ENCODE measurements at regions not wholly inside any gene's neighbourhood (a gene's known extent, or its start where the extent isn't known, plus 50 kb on each side); places are given as distances from the start of the nearest gene placed in this dataset.

DNA sequence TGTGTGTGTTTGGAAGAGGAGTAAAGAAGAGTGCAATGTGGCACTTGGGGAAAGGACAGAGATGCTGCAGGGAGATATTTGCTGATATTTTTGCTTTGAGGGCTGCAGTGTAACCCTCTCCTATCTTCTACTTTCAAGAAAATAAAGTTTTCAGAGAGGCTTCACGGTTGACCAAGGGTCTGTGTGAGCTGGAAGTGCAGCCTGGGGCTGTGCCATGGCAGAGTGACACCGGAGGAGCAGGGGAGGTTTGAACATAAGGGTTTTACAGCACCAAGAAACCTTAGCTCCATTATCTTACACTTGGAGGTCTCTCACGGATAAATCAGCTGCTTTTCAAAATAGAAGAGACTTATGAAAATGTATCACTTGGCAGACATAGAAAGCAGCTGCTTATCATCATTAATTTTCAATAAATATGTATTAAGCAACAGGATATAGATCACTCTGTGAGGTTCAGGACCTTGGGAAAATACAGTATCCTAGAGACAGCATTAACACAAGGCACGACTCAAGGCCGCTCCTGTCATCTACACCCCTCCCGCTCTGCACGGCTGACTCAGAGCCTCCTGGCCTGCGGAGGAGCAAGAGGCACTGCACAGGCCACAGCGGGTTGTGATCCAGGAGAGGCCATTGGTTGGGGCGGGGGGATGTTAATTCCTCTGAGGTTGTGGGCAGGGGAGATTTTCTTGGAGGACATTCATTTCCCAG is 127.8 kb downstream of the COPS8 start:
- H3K27ac Mint-ChIP-seq (ENCODE audit: unreplicated experiment), result no peak overlapping the region
- H3K27me3 Mint-ChIP-seq (ENCODE audit: unreplicated experiment), result no peaks in the 10 kb centered on the region
- no peaks in the 10 kb centered on the region for H3K4me1 Mint-ChIP-seq (ENCODE audit: unreplicated experiment)
- H3K36me3 Mint-ChIP-seq (ENCODE audit: low read depth, unreplicated experiment), result no peaks in the 10 kb centered on the region
- DNase-seq (ENCODE audit: low spot score), result no peak
- no peaks in the 10 kb centered on the region for H3K9me3 Mint-ChIP-seq (ENCODE audit: unreplicated experiment)
- TF ChIP-seq, protein P1, sequence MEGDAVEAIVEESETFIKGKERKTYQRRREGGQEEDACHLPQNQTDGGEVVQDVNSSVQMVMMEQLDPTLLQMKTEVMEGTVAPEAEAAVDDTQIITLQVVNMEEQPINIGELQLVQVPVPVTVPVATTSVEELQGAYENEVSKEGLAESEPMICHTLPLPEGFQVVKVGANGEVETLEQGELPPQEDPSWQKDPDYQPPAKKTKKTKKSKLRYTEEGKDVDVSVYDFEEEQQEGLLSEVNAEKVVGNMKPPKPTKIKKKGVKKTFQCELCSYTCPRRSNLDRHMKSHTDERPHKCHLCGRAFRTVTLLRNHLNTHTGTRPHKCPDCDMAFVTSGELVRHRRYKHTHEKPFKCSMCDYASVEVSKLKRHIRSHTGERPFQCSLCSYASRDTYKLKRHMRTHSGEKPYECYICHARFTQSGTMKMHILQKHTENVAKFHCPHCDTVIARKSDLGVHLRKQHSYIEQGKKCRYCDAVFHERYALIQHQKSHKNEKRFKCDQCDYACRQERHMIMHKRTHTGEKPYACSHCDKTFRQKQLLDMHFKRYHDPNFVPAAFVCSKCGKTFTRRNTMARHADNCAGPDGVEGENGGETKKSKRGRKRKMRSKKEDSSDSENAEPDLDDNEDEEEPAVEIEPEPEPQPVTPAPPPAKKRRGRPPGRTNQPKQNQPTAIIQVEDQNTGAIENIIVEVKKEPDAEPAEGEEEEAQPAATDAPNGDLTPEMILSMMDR (IDR thresholded peaks at IDR 0.05; ENCODE audit: unreplicated experiment), result no peak
- no peak overlapping the region for H3K4me3 Mint-ChIP-seq (ENCODE audit: unreplicated experiment)

DNA sequence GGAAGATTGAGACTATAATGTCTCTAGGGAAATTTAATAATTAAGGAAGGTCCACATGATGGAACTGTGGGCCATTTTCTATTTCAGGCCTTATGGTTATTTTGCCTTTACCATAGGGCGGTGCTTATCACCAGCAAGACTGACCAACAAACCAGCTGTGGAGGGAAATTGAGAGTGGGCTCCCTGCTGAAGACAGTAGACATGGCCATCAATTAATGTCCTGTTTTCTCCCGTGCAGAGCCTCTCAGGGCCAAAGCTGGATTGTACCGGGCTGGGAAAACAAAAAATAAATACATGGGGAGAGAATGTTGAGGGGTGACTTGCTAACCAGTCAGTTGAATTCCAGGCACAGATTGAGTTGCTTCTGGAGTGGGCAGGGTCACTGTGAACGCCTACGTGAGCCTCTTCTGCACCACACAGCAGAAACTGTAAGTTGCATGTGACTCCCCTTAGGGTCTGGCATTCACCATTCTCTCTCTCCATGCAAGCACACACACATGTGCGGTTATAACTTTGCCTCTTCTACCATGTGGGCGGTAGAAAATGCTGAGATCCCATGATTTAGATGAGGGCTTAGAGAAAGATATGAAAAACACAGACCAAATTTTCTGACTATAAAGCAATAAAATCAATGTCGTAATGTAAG is 128.5 kb downstream of the COPS8 start:
- Mint-ChIP-seq H3K4me1 (ENCODE audit: unreplicated experiment) (no peaks in the 10 kb centered on the region), H3K27me3 (ENCODE audit: unreplicated experiment) (no peaks in the 10 kb centered on the region), H3K36me3 (ENCODE audit: low read depth, unreplicated experiment) (no peaks in the 10 kb centered on the region), H3K27ac (ENCODE audit: unreplicated experiment) (no peak overlapping the region), H3K9me3 (ENCODE audit: unreplicated experiment) (no peaks in the 10 kb centered on the region), H3K4me3 (ENCODE audit: unreplicated experiment) (no peak overlapping the region)
- no peak for DNase-seq (ENCODE audit: low spot score)
- TF ChIP-seq, protein P1 (IDR thresholded peaks at IDR 0.05; ENCODE audit: unreplicated experiment), result no peak

- H3K4me1 Mint-ChIP-seq (ENCODE audit: unreplicated experiment), result no peaks in the 10 kb centered on the region
- TF ChIP-seq, protein P1 (IDR thresholded peaks at IDR 0.05; ENCODE audit: unreplicated experiment), result no peak
- no peak for DNase-seq (ENCODE audit: low spot score)
- H3K9me3 Mint-ChIP-seq (ENCODE audit: unreplicated experiment), result no peaks in the 10 kb centered on the region
- H3K27me3 Mint-ChIP-seq (ENCODE audit: unreplicated experiment), result no peaks in the 10 kb centered on the region
- H3K27ac Mint-ChIP-seq (ENCODE audit: unreplicated experiment), result no peak overlapping the region
- H3K4me3 Mint-ChIP-seq (ENCODE audit: unreplicated experiment), result no peak overlapping the region
- H3K36me3 Mint-ChIP-seq (ENCODE audit: low read depth, unreplicated experiment), result no peaks in the 10 kb centered on the region
Measured at GRCh38 chr2:237214963-237215362, 129.3 kb downstream of the COPS8 start.

DNA sequence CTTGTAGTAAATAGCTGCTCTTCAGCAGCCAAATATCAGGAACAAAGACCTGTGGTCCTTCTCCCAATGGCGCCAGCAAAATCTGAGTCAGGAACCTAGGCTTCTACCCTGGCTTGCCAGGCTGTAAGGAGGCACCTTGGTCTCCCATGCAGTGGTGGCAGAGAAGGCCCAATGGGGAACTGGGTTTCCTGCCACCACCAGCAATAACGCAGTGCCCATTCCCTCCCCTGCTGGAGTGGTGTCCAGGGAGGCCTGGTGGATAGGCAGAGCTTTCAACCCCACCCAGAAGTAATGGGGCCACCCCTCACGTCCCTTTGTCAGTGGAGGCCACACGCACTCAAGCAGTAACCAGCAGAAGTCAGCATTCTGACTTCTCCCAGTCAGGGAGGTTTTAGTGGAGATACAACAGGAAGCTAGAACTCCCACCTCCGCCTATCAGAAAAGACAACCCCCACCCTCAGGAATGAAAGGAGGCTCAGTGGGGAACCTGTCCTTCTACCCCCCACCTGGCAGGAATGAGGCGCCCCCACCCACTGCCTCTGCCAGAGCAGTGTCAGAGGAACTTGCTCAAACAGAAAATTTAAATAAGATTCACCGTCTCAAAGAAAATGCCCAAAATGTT is 132.4 kb downstream of the COPS8 start:
- no peaks in the 10 kb centered on the region for H3K4me1 Mint-ChIP-seq (ENCODE audit: unreplicated experiment)
- H3K27me3 Mint-ChIP-seq (ENCODE audit: unreplicated experiment), result no peaks in the 10 kb centered on the region
- H3K36me3 Mint-ChIP-seq (ENCODE audit: low read depth, unreplicated experiment), result no peaks in the 10 kb centered on the region
- no peaks in the 10 kb centered on the region for H3K9me3 Mint-ChIP-seq (ENCODE audit: unreplicated experiment)
- no peak for DNase-seq (ENCODE audit: low spot score)
- TF ChIP-seq, protein P1 (IDR thresholded peaks at IDR 0.05; ENCODE audit: unreplicated experiment), result no peak
- no peak overlapping the region for H3K27ac Mint-ChIP-seq (ENCODE audit: unreplicated experiment)
- H3K4me3 Mint-ChIP-seq (ENCODE audit: unreplicated experiment), result no peak overlapping the region

DNA sequence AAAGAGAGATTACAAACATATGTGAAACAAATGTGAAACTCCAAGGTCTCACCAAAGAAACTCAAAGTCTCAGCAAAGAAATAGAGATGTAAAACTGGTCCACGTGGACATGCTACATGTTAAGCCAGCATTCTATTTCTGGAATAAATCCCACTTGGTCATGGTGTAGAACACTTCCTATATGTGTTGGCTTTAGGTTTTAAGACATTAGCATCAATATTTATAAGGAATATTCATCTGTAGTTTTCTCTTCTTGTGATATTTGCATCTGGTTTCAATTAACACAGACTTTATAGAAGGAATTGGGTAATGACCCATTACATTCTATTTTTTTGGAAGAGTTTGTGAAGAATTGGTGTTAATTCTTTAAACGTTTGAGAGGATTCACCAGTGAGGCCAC is 133.1 kb downstream of the COPS8 start:
- H3K27me3 Mint-ChIP-seq (ENCODE audit: unreplicated experiment), result no peaks in the 10 kb centered on the region
- no peaks in the 10 kb centered on the region for H3K9me3 Mint-ChIP-seq (ENCODE audit: unreplicated experiment)
- H3K27ac Mint-ChIP-seq (ENCODE audit: unreplicated experiment), result no peak overlapping the region

More for the DNA sequence above, 133.1 kb downstream of the COPS8 start:
- H3K4me1 Mint-ChIP-seq (ENCODE audit: unreplicated experiment), result no peaks in the 10 kb centered on the region
- TF ChIP-seq, protein P1 (IDR thresholded peaks at IDR 0.05; ENCODE audit: unreplicated experiment), result no peak
- no peaks in the 10 kb centered on the region for H3K36me3 Mint-ChIP-seq (ENCODE audit: low read depth, unreplicated experiment)
- DNase-seq (ENCODE audit: low spot score), result no peak
- H3K4me3 Mint-ChIP-seq (ENCODE audit: unreplicated experiment), result no peak overlapping the region

All from endothelial cell (in vitro differentiated cells).